GM21367 (cell line): ENCODE measurements at regions not wholly inside any gene's neighbourhood (a gene's known extent, or its start where the extent isn't known, plus 50 kb on each side); places are given as distances from the start of the nearest gene placed in this dataset.

ENCODE experiments used
- ATAC-seq: cut with Tn5 transposase; IDR thresholded peaks from one replicate; pipeline ENCODE4 v1.9.1; 2021; ENCODE audit not compliant: unreplicated experiment

DNA sequence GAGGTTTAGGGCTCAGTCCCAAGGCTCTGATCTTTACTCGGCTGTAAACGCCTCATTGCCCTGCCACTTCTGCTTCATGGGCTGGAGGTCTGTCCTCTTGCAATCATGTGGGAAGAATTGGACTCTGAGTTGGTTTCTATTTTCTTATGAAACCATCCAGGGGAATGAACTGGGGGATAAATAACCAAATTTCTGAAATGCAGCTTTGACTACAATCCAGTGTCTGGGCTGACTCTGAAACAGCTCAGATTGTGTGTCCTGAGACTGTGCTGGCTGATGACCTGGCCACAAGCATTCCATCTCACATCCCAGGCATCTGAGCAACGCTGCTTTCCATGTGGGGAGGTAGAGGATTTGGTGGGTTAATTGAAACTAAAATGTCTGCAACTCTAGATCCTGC lies 71.0 kb upstream of the GALNT15 start:
- ATAC-seq, result no peak

- no peak for ATAC-seq
Observed at GRCh38 chr3:16104156-16104555, 70.3 kb upstream of the GALNT15 start.

GRCh38 chr3:16106050-16106449 lies 68.4 kb upstream of the GALNT15 start:
- no peak for ATAC-seq

GRCh38 chr3:16108424-16108823 lies 66.1 kb upstream of the GALNT15 start:
- no peak for ATAC-seq

- no peak for ATAC-seq
Observed at GRCh38 chr3:16109929-16110328, 64.6 kb upstream of the GALNT15 start.

DNA sequence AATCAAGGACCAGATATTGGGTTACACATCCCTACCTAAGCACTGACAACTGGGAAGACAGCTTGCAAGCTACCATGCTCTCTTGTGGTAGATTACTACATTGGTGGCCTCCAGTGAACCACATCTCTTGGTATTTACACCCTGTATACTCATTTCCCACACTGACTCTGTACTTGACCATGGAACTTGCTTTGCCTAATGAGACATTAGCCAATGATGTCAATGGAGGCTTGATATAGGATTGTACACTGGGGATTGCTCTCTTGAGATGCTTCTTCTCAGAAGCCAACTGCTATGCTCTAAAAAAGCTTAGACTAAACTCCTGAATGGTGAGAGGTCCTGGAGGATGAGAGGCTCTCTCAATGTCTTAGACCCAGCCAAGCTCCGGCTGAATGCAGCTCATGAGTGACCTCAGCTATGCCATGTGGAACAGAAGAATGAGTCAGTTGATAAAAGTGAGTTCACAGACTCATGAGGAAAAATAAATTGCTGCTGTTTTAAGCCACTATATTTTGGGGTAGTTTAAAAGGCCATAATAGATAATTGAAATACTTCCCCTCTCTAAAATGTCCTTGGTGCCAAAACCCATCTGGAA lies 61.5 kb upstream of the GALNT15 start:
- ATAC-seq, result no peak

DNA sequence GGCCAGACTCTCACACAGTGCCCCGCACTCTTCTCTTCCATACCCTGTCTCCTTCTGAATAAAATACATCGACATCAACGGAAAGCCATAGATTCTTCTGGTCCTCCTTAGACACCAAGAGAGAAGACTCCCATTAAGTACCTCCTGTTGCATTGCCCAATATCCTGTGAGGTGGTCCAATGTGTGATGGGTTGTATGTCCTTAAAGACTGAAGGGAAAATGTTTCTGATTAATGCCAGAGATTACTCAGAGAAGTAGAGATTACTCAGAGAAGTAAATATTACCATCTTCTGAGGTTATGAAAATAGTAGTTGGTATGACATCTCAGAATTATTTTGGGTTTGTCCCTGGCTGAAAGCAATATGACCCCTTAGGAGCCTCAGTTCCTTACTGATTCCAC lies 60.8 kb upstream of the GALNT15 start:
- no peak for ATAC-seq

- ATAC-seq, result no peak
Observed at GRCh38 chr3:16114429-16114828, 60.1 kb upstream of the GALNT15 start.

- ATAC-seq, result no peak
Observed at GRCh38 chr3:16114930-16115329, 59.5 kb upstream of the GALNT15 start.

DNA sequence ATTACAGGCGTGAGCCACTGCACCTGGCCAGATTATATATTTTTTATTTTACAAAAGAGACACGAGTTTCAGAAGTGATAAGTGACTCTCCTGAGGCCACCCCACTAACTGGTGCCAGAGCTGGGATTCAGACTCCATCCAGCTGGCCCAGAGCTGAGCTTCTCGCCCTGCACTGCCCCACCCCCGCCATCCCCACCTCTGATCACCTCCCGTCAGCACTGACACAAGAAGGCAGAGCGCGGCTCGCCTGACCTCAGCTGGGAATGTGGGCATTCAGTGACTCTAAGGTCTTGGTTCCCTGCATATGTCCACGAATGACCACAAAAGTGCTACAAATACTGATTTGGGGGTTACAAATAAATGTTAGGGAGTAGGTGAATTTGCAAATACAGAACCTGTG lies 56.1 kb upstream of the GALNT15 start:
- no peak for ATAC-seq

GRCh38 chr3:16119887-16120286 lies 54.6 kb upstream of the GALNT15 start:
- no peak for ATAC-seq

DNA sequence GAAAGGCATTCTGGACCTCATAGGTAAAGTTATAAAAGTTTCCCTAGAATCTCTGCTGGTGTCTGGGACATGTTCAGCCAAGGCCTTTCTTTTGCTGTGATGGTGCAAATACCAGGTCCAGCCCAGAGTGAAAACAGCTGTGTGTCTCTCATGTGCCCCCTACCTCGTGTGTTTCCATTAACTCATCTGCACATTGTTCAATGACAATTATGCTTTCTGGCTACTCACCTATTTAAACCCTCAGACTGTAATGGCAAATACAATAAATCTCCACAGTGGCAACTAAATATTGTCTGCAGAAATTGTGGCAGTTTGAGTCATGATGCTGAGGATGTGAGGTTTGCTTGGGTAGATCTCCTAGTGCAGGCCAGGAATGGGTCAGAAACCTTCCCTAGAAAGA lies 53.1 kb upstream of the GALNT15 start:
- no peak for ATAC-seq

DNA sequence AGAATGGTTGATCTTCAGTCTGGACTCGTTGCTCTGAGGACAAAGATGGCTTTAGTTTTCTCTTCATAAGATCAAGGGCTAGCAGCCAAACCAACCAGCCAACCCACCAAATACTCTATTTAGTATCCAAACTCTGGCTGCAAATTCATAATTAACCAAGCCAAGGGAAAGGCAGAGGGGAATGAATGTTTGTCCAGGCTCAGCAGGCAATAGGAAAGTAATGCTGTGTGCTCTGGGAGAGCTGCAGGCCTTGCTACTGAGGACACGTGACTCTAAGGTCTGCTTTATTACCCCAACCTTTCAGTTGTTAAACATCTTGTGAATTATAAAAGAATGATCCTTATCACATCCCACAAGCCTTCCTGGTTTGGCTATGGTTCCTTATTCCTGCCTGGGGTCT lies 52.3 kb upstream of the GALNT15 start:
- no peak for ATAC-seq

DNA sequence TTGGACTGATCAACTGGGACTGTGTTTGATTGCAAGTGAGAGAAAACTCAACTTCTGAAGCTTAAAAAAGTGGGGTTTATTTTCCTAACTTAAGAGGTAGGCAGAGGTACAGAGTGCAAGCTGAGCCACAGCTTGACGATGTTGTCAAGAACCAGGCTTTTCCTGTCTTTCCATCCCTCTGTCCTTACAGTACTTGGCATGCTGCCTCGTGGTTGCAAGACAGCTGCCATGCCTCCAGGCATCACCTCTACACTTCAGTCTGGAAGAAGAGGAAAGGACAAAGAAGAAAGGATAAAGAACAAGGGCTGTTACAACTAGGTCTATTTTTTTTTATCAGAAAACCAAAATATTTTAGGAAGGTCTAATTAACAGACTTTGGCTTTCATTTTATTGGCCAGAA lies 51.8 kb upstream of the GALNT15 start:
- no peak for ATAC-seq

- ATAC-seq, result no peak
Observed at GRCh38 chr3:16124636-16125035, 49.8 kb upstream of the GALNT15 start.
